GM23248 (cell line): ENCODE measurements at regions not wholly inside any gene's neighbourhood (a gene's known extent, or its start where the extent isn't known, plus 50 kb on each side); places are given as distances from the start of the nearest gene placed in this dataset.

Experiments
- DNase-seq: peaks from one replicate; pipeline ENCODE4 v3.0.0-alpha.2; 2015
- H2AFZ ChIP-seq: fragments of 200-600 bp; sonication (generic); 2 replicates; pipeline ENCODE4 v1.6.1; 2016; ENCODE audit warnings: antibody characterized with exemption
- H3F3A ChIP-seq: fragments of 200-600 bp; sonication (generic); 2 replicates; pipeline ENCODE4 v1.6.1; 2016; ENCODE audit warnings: mild to moderate bottlenecking, antibody characterized with exemption, mixed run types; ENCODE audit not compliant: insufficient read depth
- H3K27ac ChIP-seq: fragments of 200-600 bp; sonication (generic); 2 replicates; pipeline ENCODE4 v1.5.1; 2016; ENCODE audit warnings: mild to moderate bottlenecking
- H3K27me3 ChIP-seq: fragments of 200-600 bp; sonication (generic); replicated peaks from 2 replicates; pipeline ENCODE4 v1.6.1; 2016; ENCODE audit warnings: mild to moderate bottlenecking; ENCODE audit not compliant: insufficient read depth
- H3K36me3 ChIP-seq: fragments of 200-600 bp; sonication (generic); 2 replicates; pipeline ENCODE4 v1.6.1; 2016; ENCODE audit warnings: low read depth, mild to moderate bottlenecking
- H3K4me1 ChIP-seq: fragments of 200-600 bp; sonication (generic); 2 replicates; pipeline ENCODE4 v1.6.1; 2016; ENCODE audit warnings: mild to moderate bottlenecking; ENCODE audit not compliant: insufficient read depth
- H3K4me2 ChIP-seq: fragments of 200-600 bp; sonication (generic); one replicate; pipeline ENCODE4 v1.6.1; 2016; ENCODE audit warnings: mild to moderate bottlenecking; ENCODE audit not compliant: unreplicated experiment
- H3K4me3 ChIP-seq: fragments of 200-600 bp; sonication (generic); 2 replicates; pipeline ENCODE4 v1.5.1; 2016; ENCODE audit warnings: mild to moderate bottlenecking
- H3K79me2 ChIP-seq: fragments of 200-600 bp; sonication (generic); 2 replicates; pipeline ENCODE4 v1.6.1; 2016; ENCODE audit warnings: mild to moderate bottlenecking; ENCODE audit not compliant: insufficient read depth
- H3K9ac ChIP-seq: fragments of 200-600 bp; sonication (generic); 2 replicates; pipeline ENCODE4 v1.6.1; 2016; ENCODE audit warnings: mild to moderate bottlenecking
- H3K9me2 ChIP-seq: fragments of 200-600 bp; sonication (generic); 2 replicates; pipeline ENCODE4 v1.6.1; 2016; ENCODE audit warnings: mixed run types, mild to moderate bottlenecking, moderate library complexity; ENCODE audit not compliant: insufficient read depth
- H3K9me3 ChIP-seq: fragments of 200-600 bp; sonication (generic); one replicate; pipeline ENCODE4 v1.6.1; 2017; ENCODE audit warnings: low read depth
- H4K20me1 ChIP-seq: fragments of 200-600 bp; sonication (generic); 2 replicates; pipeline ENCODE4 v1.6.0; 2016; ENCODE audit not compliant: insufficient read depth
- EZH2 ChIP-seq: fragments of 200-600 bp; sonication (generic); IDR thresholded peaks from 2 replicates; pipeline ENCODE4 v1.6.1; 2018; ENCODE audit warnings: antibody characterized with exemption, mild to moderate bottlenecking; ENCODE audit not compliant: insufficient read depth, poor library complexity, severe bottlenecking
- EZH2phosphoT487 ChIP-seq: fragments of 200-600 bp; sonication (generic); IDR thresholded peaks from 2 replicates; pipeline ENCODE4 v1.6.1; 2018; ENCODE audit warnings: antibody characterized with exemption, moderate library complexity, mild to moderate bottlenecking, low read depth; ENCODE audit not compliant: insufficient read depth
- WGBS, 2 experiments: methylation state at CpG; one replicate each; pipeline ENCODE4 v1.1.6; 2015 to 2017; ENCODE audit warnings: low lambda C conversion rate in 2 of 2, low coverage in 1 of 2; ENCODE audit errors: missing lambda C conversion rate in 2 of 2; 5-methylcytosine and 5-hydroxymethylcytosine counted together
- in situ Hi-C: fragments of 300-500 bp; cut with MboI; formaldehyde crosslinking; loops from 2 replicates; pipeline ENCODE4 v1.15.0; 2020

DNA sequence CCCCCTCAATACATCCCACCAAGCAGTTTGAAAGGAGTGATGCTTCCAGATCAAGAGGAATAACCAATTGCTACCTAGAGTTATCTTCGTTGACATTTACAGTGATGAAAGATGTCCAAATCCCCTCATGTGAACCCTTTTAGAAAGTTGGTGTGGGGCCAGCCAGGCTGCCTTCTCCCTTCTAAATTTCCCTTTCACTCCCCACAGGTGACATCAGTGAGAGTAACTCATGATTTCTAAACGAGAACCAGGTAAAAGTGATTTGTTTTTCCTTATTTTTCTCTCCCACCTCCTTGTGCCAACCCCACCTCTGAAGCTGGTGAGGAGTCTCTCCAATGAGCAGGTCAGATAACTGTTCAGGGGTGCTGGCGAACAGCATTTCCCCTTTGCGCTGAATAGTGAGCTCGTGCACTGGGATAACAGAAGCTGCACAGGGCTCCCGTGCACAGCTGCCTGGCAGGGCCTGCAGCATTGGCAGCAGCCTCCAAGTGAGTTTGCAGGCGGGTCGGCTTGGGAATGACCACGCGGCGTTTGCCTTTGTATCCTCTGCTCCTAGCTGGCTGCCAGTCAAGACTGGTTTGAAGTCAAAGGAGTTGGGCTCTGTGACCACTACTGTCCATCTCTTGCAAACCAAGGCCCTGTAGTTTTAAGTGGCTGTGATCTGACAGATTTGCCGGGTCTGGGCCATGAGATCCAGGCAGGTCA is 70.2 kb upstream of the CORO2B start:
- DNase-seq: no peak
- Histone ChIP-seq H3K27ac (no peak overlapping the region), H3K9ac (no peak overlapping the region), H3K9me3 (peaks cover 5% of the 10 kb centered on the region), H2AFZ (no peak overlapping the region), H4K20me1 (no peaks in the 10 kb centered on the region), H3K4me2 (no peak overlapping the region), H3K4me1 (peaks cover 26% of the 10 kb centered on the region), H3K4me3 (no peak overlapping the region), H3F3A (peaks cover 25% of the 10 kb centered on the region; the same call in 1 of the 2 replicates), H3K9me2 (no peaks in the 10 kb centered on the region), H3K36me3 (no peaks in the 10 kb centered on the region), H3K79me2 (no peaks in the 10 kb centered on the region), H3K27me3 (no peaks in the 10 kb centered on the region)
- no peak for TF ChIP-seq EZH2phosphoT487
- TF ChIP-seq EZH2: no peak
- 81 to 84% methylated on average over 12 of the region's 12 CpGs for WGBS, 2 experiments
- in situ Hi-C loops: no loop called here

DNA sequence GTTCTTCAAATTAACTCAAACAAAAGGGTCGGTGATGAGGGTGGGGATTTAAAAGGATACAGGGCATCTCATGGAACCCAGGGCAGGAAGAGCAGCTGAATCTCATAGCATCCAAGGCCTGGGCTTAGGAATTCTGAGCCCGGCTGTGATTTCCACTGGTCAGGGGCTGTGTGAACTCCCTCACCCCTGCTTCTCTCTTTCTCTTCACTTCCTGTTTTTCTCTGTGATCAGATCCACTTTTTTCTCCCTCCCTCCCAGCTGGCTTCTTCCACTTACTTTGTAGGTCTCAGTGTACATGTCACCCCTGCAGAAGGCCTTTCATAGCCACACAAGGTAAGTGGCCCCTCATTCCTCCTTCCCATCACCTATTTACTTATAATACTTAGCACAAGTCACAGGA is 68.2 kb upstream of the CORO2B start:
- Histone ChIP-seq H3K36me3 (no peaks in the 10 kb centered on the region), H3K9me2 (no peaks in the 10 kb centered on the region), H3K27me3 (no peaks in the 10 kb centered on the region), H3K9me3 (peaks cover 7% of the 10 kb centered on the region), H3K4me3 (no peak overlapping the region), H3K9ac (no peak overlapping the region), H3K4me2 (no peak overlapping the region), H3K27ac (no peak overlapping the region), H3K79me2 (no peaks in the 10 kb centered on the region), H4K20me1 (no peaks in the 10 kb centered on the region), H2AFZ (no peak overlapping the region), H3F3A (peaks cover 26% of the 10 kb centered on the region; the same call in 1 of the 2 replicates), H3K4me1 (peaks cover 26% of the 10 kb centered on the region)
- DNase-seq: no peak
- in situ Hi-C loops: no loop called here
- WGBS, 2 experiments: 89 to 90% methylated on average over 2 of the region's 2 CpGs
- TF ChIP-seq EZH2phosphoT487: no peak

DNA sequence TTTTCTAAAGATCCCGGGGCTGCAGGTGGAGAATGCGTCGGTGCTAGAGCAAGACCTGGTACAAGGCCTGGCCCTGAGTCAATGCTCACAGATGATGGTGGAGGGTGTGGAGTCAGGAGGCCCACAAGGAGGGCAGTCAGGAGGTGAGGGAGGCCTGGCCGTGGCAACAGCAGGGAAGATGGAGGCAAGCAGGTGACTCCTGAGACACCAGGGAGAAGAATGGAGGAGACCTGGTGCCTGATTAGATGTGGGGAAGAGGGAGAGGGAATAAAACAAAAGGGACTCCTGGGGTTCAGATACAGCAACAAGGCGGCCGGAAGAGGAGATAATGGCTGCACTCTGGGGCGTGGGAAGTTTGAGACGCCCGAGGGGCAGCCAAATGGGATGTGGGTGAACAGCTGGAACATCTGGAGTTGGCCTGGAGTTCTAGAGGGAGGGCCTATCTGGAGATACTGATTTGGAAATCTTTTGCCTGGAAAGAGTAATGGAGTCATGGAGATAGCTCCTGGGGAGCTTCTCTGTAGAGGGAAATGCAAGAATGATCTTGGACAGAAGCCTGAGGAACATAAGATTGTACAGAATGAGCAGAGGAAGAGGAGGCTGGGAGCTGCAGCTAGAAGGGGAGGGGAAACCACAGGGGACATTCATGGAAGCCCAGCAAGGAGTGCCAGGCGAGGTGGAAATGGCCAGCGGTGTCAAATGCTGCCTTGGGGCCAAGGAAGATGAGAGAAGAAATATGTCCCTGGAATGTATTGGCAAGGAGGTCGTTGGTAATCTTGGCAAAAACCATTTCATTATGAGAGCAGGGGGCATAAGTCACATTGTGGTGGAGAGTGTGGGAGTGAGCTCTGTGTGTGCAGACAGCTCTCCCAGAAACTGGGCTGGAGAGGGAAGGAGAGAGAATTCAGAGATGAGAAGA is 67.5 kb upstream of the CORO2B start:
- 64 to 69% methylated on average over 12 of the region's 12 CpGs for WGBS, 2 experiments

DNA sequence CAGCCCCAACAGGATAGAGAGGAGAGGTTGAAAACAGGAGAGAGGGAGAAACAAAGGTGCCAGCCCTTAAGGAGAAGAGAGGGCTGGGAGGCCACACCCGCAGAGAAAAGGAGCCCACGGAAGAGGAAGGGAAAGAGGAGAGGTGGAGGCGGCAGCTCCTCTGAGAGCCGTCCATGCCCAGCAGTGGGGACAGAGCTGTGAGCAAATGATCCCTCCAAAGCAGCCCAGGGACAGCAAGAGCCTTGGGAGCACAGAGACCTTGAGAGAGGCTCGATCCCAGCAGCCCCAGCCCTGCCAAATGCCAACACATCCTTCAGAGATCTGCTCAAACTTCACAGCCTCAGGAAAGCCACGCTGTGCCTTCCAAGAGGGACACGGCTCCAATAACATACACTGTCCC is 66.7 kb upstream of the CORO2B start:
- in situ Hi-C loops: no loop called here
- Histone ChIP-seq H3K4me1 (peaks cover 26% of the 10 kb centered on the region), H3K27me3 (no peaks in the 10 kb centered on the region), H3K79me2 (no peaks in the 10 kb centered on the region), H2AFZ (peak overlapping the region; percentile 45; the same call in 1 of the 2 replicates), H3K9ac (peak overlapping the region; percentile 38; the same call in 1 of the 2 replicates), H3K4me3 (no peak overlapping the region), H4K20me1 (no peaks in the 10 kb centered on the region), H3K9me3 (peaks cover 7% of the 10 kb centered on the region), H3F3A (peaks cover 26% of the 10 kb centered on the region; the same call in 1 of the 2 replicates), H3K4me2 (peak overlapping the region; percentile 18), H3K9me2 (no peaks in the 10 kb centered on the region), H3K36me3 (no peaks in the 10 kb centered on the region), H3K27ac (peak overlapping the region; percentile 61)
- no peak for TF ChIP-seq EZH2phosphoT487
- no peak for TF ChIP-seq EZH2
- DNase-seq: peak; percentile 36
- WGBS, 2 experiments: 73 to 77% methylated on average over 7 of the region's 7 CpGs

More for the DNA sequence above, 67.5 kb upstream of the CORO2B start:
- H2AFZ ChIP-seq: peak overlapping the region; percentile 45; the same call in 1 of the 2 replicates
- H3K4me1 ChIP-seq: peaks cover 26% of the 10 kb centered on the region
- TF ChIP-seq EZH2 (no peak), EZH2phosphoT487 (0 out of 2 replicates have a peak, but pooled peaks have one; percentile 65)
- peak overlapping the region; percentile 38; the same call in 1 of the 2 replicates for H3K9ac ChIP-seq
- H3K4me3 ChIP-seq: no peak overlapping the region
- no peaks in the 10 kb centered on the region for H4K20me1 ChIP-seq
- DNase-seq: peak; percentile 88
- peak overlapping the region; percentile 61 for H3K27ac ChIP-seq
- in situ Hi-C loops: no loop called here
- H3K36me3 ChIP-seq: no peaks in the 10 kb centered on the region
- H3K27me3 ChIP-seq: no peaks in the 10 kb centered on the region
- H3K79me2 ChIP-seq: no peaks in the 10 kb centered on the region
- H3K9me3 ChIP-seq: peaks cover 7% of the 10 kb centered on the region
- H3F3A ChIP-seq: peaks cover 26% of the 10 kb centered on the region; the same call in 1 of the 2 replicates
- H3K9me2 ChIP-seq: no peaks in the 10 kb centered on the region
- H3K4me2 ChIP-seq: peak overlapping the region; percentile 18
